HUES48 (cell line): ENCODE measurements at regions not wholly inside any gene's neighbourhood (a gene's known extent, or its start where the extent isn't known, plus 50 kb on each side); places are given as distances from the start of the nearest gene placed in this dataset.

Experiments used
- H3K27ac ChIP-seq: one replicate; pipeline ENCODE4 v1.7.0; 2013; ENCODE audit warnings: low read depth, low read length, inconsistent platforms
- H3K27me3 ChIP-seq: 2 replicates; pipeline ENCODE4 v1.6.1; 2013; ENCODE audit warnings: mild to moderate bottlenecking, low read length; ENCODE audit not compliant: control insufficient read depth, insufficient read depth
- H3K36me3 ChIP-seq: 2 replicates; pipeline ENCODE4 v1.6.1; 2013; ENCODE audit warnings: low read length; ENCODE audit not compliant: control insufficient read depth, insufficient read depth
- H3K4me1 ChIP-seq: 2 replicates; pipeline ENCODE4 v1.6.1; 2013; ENCODE audit warnings: mild to moderate bottlenecking, low read length; ENCODE audit not compliant: control insufficient read depth, insufficient read depth
- H3K4me3 ChIP-seq: 2 replicates; pipeline ENCODE4 v1.5.1; 2013; ENCODE audit warnings: mild to moderate bottlenecking, low read depth, low read length
- H3K9ac ChIP-seq: 2 replicates; pipeline ENCODE4 v1.6.1; 2013; ENCODE audit warnings: mild to moderate bottlenecking, low read depth, low read length, moderate library complexity
- H3K9me3 ChIP-seq: 2 replicates; pipeline ENCODE4 v1.6.1; 2013; ENCODE audit warnings: low read length; ENCODE audit not compliant: control insufficient read depth, insufficient read depth

- H3K4me3 ChIP-seq = no peak overlapping the region
- H3K9ac ChIP-seq = no peak overlapping the region
- H3K4me1 ChIP-seq = peaks cover 6% of the 10 kb centered on the region; the same call in 1 of the 2 replicates
- H3K36me3 ChIP-seq = no peaks in the 10 kb centered on the region
- no peak overlapping the region for H3K27ac ChIP-seq
- H3K27me3 ChIP-seq = no peaks in the 10 kb centered on the region
- no peaks in the 10 kb centered on the region for H3K9me3 ChIP-seq
Observed at GRCh38 chr7:26441611-26442277, 150.1 kb downstream of the SNX10 start.

GRCh38 chr7:26443006-26443405 is 151.3 kb downstream of the SNX10 start:
- no peaks in the 10 kb centered on the region for H3K9me3 ChIP-seq

GRCh38 chr7:26443751-26444150 is 152.1 kb downstream of the SNX10 start:
- Histone ChIP-seq H3K4me3 (no peak overlapping the region), H3K27ac (no peak overlapping the region)

More at GRCh38 chr7:26443006-26443405, 151.3 kb downstream of the SNX10 start:
- Histone ChIP-seq H3K9ac (no peak overlapping the region), H3K4me3 (no peak overlapping the region), H3K27me3 (no peaks in the 10 kb centered on the region), H3K4me1 (peaks cover 15% of the 10 kb centered on the region), H3K27ac (no peak overlapping the region), H3K36me3 (no peaks in the 10 kb centered on the region)

GRCh38 chr7:26444555-26444954 is 152.9 kb downstream of the SNX10 start:
- Histone ChIP-seq H3K4me3 (no peak overlapping the region), H3K9ac (no peak overlapping the region), H3K36me3 (no peaks in the 10 kb centered on the region), H3K9me3 (no peaks in the 10 kb centered on the region), H3K27ac (no peak overlapping the region), H3K4me1 (peaks cover 15% of the 10 kb centered on the region), H3K27me3 (no peaks in the 10 kb centered on the region)

More at GRCh38 chr7:26443751-26444150, 152.1 kb downstream of the SNX10 start:
- Histone ChIP-seq H3K36me3 (no peaks in the 10 kb centered on the region), H3K4me1 (peaks cover 15% of the 10 kb centered on the region), H3K27me3 (no peaks in the 10 kb centered on the region), H3K9me3 (no peaks in the 10 kb centered on the region), H3K9ac (no peak overlapping the region)

GRCh38 chr7:26447116-26447515 is 155.5 kb downstream of the SNX10 start:
- H3K4me3 ChIP-seq = no peak overlapping the region
- H3K9me3 ChIP-seq = no peaks in the 10 kb centered on the region
- H3K4me1 ChIP-seq = peaks cover 18% of the 10 kb centered on the region
- no peak overlapping the region for H3K9ac ChIP-seq
- H3K36me3 ChIP-seq = no peaks in the 10 kb centered on the region
- H3K27me3 ChIP-seq = no peaks in the 10 kb centered on the region
- H3K27ac ChIP-seq = no peak overlapping the region

GRCh38 chr7:26449175-26450165 is 157.8 kb downstream of the SNX10 start:
- H3K27me3 ChIP-seq = no peaks in the 10 kb centered on the region
- no peak overlapping the region for H3K9ac ChIP-seq
- no peak overlapping the region for H3K27ac ChIP-seq

GRCh38 chr7:26451997-26452396 is 160.3 kb downstream of the SNX10 start:
- no peak overlapping the region for H3K4me3 ChIP-seq
- no peaks in the 10 kb centered on the region for H3K36me3 ChIP-seq
- no peaks in the 10 kb centered on the region for H3K9me3 ChIP-seq
- H3K27me3 ChIP-seq = no peaks in the 10 kb centered on the region
- peaks cover 16% of the 10 kb centered on the region for H3K4me1 ChIP-seq
- H3K27ac ChIP-seq = no peak overlapping the region
- H3K9ac ChIP-seq = no peak overlapping the region

More at GRCh38 chr7:26449175-26450165, 157.8 kb downstream of the SNX10 start:
- Histone ChIP-seq H3K9me3 (no peaks in the 10 kb centered on the region), H3K4me3 (no peak overlapping the region), H3K4me1 (peaks cover 19% of the 10 kb centered on the region), H3K36me3 (no peaks in the 10 kb centered on the region)

- H3K36me3 ChIP-seq = no peaks in the 10 kb centered on the region
- no peak overlapping the region for H3K27ac ChIP-seq
- H3K27me3 ChIP-seq = no peaks in the 10 kb centered on the region
- peaks cover 10% of the 10 kb centered on the region for H3K4me1 ChIP-seq
- no peak overlapping the region for H3K9ac ChIP-seq
- H3K4me3 ChIP-seq = no peak overlapping the region
- no peaks in the 10 kb centered on the region for H3K9me3 ChIP-seq
Observed at GRCh38 chr7:26454180-26454579, 162.5 kb downstream of the SNX10 start.

GRCh38 chr7:26457696-26458327 is 166.2 kb downstream of the SNX10 start:
- H3K27ac ChIP-seq = no peak overlapping the region
- H3K27me3 ChIP-seq = no peaks in the 10 kb centered on the region
- no peak overlapping the region for H3K4me3 ChIP-seq
- no peak overlapping the region for H3K9ac ChIP-seq
- no peaks in the 10 kb centered on the region for H3K4me1 ChIP-seq
- H3K36me3 ChIP-seq = no peaks in the 10 kb centered on the region
- no peaks in the 10 kb centered on the region for H3K9me3 ChIP-seq

- Histone ChIP-seq H3K9ac (no peak overlapping the region), H3K27me3 (no peaks in the 10 kb centered on the region), H3K36me3 (no peaks in the 10 kb centered on the region), H3K27ac (no peak overlapping the region), H3K9me3 (no peaks in the 10 kb centered on the region), H3K4me3 (no peak overlapping the region), H3K4me1 (no peaks in the 10 kb centered on the region)
Observed at GRCh38 chr7:26458466-26459145, 166.9 kb downstream of the SNX10 start.
